Stimulated activated CD4-positive, alpha-beta T cell treated with anti-CD3 and anti-CD28 coated beads, Interleukin-15, amount 100 ng/mL, for 24 hours (primary cell): ENCODE measurements at regions not wholly inside any gene's neighbourhood (a gene's known extent, or its start where the extent isn't known, plus 50 kb on each side); places are given as distances from the start of the nearest gene placed in this dataset.

Experiments used
- DNase-seq: peaks from one replicate; pipeline ENCODE4 v3.0.0-alpha.2; 2020

GRCh38 chr11:112797092-112797491 lies 164.1 kb upstream of the NCAM1 start:
- no peak for DNase-seq

- DNase-seq: peak; percentile 44
Measured at GRCh38 chr11:112797648-112798293, 163.4 kb upstream of the NCAM1 start.

GRCh38 chr11:112801025-112801816 lies 160.0 kb upstream of the NCAM1 start:
- no peak for DNase-seq

GRCh38 chr11:112801817-112802088 lies 159.5 kb upstream of the NCAM1 start:
- DNase-seq: no peak

DNA sequence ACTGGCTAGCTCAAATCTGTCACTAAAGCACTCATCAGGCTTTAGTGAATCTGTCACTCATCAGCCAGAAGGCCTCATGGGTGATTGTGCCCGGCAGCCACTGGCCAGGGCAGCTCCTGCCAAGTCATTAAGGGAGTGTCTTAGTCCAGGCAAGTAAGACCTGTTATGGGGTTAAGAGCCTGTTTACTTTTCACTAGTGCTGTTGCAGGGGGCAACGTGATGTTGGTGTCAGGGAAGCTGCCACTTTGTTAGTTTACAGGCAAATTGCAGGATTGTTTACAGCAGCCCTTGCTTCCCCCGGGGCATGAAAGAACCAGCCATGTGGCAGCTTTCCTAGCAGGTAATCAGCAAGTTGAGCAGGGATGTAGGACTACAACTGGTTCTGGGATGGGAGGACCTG lies 155.6 kb upstream of the NCAM1 start:
- no peak for DNase-seq

DNA sequence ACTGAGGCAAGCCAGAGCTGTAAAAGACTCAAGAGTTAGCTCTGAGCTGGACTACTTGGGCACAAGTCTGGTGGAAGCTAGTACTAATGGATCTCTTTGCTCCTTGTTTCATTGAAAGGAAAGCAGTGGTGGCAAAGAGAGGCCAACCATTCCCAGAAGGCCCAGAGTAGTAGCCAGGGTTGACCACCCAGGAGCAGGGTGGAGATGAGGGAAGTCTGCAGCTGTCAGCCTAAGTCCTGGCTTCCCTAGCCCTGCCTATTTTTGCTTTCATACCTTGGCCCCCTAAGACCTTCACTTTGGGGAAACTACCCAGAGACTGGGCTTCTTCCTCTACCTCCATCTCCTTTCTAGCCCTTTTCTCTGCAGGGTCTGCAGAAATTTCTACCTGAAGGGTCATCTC lies 155.0 kb upstream of the NCAM1 start:
- no peak for DNase-seq

DNA sequence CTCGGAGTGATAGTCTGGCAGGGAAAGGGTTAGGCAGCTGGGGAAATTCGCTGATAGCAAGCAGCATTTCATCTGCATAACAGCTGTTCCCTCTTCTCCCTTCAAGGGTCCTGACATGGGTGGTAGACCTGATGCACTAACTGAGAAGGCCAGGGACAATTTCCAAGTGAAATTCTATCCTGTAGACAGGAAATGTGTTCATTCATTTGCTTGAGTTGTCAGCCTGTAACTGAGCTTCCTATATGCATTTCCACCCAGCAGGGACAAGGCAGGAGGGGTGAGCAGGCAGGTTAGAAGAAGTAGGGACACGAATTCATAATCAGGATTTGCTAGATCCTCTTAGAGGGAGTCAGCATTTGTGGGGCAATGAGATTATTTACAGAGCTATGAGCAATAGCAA lies 154.3 kb upstream of the NCAM1 start:
- DNase-seq: no peak

- no peak for DNase-seq
Measured at GRCh38 chr11:112809429-112809828, 151.8 kb upstream of the NCAM1 start.

- no peak for DNase-seq
Measured at GRCh38 chr11:112810951-112811350, 150.3 kb upstream of the NCAM1 start.

DNA sequence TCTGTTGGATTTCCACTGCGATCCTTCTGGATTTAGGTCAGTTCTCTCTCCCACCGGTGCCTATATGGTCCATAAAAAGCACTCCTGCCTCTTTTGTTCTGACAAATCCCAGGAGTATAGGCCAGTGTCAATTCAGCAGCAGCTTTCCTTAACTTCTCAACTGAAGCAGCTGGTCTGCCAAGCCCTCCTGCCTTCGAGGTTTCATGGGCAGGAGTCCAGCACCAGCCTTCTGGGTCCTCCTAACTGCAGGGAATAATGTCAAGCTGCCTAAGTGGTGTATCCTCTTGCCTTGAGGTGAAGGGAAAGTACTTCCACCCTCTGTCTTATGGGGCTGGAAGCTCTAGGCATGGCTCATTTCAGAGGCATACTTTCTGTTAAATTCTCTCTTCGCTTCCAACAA lies 149.4 kb upstream of the NCAM1 start:
- no peak for DNase-seq

DNA sequence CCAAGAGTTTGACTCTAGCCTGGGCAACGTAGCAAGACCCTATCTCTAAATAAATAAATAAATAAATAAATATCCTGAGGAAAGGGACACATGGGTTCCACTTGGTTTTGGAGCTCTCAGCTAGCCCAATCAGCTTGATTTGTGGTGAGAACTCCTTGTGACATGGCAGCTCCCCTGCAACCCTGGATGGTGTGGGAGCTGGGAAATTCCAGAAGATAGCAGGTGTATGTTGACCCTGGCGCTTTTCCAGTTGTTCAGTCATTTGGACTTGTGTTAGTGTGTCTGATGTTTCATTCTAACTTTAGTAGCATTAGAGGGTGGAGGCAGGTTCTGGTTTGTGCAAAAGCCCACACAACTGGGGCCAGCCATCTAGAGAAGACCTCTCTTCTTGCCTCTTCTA lies 148.5 kb upstream of the NCAM1 start:
- no peak for DNase-seq

DNA sequence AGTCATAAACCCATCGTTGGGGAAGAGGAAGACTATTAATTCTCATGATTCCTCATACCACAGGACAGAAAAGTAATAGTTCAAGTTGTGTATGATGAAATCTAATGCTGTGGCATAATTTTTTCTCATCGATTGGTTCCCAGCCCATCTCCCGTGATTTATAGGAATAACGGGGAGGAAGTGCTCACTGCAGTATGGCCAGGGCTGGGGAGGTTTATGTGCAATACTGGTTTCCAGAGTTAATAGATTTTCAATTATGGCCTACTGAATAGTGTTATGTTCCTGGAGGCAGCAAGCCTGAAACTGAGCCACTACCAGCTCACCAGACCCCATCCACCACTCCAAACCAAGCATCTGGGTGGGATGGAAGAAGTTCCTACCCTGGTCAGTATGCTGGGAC lies 147.1 kb upstream of the NCAM1 start:
- DNase-seq: no peak

DNA sequence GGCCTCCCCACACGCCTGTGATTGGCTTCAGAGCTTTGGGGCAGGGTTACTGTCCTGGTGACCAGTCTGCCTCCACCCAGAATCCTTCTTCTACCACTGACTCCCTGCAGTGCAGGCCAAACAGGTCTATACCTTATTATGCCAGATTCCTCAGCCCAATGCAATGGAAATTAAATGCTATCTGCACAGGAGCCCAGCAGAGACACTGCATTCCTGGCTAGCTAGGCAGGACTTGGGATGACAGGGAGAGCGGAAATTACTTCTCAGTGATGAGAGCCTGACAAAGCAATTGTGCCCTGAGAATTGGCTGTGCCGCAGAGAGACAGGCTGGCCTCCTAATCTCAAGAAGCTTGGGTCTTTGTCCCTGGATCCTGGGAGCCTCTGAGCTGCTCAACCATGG lies 143.8 kb upstream of the NCAM1 start:
- no peak for DNase-seq

DNA sequence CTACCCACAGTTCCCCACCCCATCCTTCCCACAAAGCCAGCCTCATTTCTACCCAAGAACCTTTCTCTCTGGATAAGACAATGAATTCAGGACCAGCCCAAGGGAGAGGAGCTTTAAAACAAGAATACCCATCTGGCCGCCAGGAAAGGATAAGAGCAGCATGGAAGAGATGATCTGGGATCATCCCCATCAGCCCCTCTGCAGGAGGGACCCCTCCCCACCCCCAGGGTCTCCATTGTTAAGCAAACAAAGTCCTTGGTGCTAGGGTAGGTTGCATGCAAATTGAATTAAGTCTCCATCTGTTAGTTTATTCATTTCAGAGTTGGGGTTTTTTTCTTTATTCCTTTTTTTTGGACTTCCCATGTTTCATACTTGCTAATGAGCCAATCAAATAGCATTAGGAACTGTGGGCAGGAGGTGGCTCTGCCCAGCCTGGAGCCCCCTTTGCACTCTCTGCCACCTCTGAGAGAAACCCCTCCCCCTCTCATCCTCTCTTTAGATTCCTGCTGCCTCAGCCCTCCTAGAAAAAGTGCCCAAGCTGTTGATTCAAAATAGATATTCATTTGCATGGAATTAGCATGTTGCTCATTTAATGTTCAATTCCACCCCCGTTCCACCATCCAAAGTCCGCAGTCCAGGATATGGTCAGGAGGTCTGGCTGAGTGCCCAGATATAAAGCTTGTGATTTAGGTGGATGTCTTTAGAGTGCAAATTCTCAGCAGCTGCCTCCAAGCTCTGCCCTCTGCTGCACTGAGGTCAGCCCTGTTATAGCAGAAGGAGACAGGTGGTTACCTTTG lies 138.5 kb upstream of the NCAM1 start:
- no peak for DNase-seq

DNA sequence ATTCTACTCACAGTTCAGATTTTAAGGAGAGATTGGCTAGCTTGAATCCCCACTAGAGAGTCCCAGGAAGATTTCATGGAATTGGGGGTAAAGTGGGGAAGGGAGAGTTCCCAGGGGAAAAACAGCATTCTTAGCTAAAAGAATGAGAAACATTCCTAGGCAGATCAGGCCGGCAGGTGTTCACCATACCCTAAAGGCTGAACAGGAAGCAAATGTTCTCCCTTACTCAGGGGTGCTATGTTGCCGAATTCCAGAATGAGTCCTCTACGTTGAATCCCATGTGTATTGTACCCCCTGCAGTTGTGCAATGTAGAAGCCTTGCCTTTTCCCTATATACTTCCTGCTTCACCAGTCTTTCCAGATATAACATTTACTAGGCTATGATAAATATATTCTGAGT lies 135.2 kb upstream of the NCAM1 start:
- DNase-seq: no peak

DNA sequence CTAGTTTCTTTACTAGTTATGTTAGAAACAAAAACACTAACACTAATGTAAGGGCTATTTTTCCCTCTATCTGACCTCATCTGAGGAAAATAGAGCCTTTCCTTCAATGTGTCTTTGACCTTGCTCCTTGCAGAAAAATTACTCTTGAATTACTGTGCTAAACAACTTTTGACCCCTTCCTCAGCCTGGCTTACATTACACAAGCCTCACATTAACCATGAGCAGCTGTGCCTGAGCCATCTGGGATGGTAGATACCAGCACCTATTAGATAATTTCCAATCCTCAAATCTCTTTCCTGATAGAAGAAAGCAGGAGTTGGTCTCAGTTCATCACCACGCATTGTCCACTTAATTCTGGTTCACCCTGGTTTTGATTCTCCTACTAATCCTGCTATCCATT lies 134.4 kb upstream of the NCAM1 start:
- no peak for DNase-seq

GRCh38 chr11:112828421-112828820 lies 132.8 kb upstream of the NCAM1 start:
- DNase-seq: no peak

GRCh38 chr11:112829971-112830654 lies 131.1 kb upstream of the NCAM1 start:
- no peak for DNase-seq

- no peak for DNase-seq
Measured at GRCh38 chr11:112831041-112831440, 130.2 kb upstream of the NCAM1 start.

- DNase-seq: no peak
Measured at GRCh38 chr11:112831969-112832766, 129.1 kb upstream of the NCAM1 start.

- no peak for DNase-seq
Measured at GRCh38 chr11:112834277-112834755, 126.9 kb upstream of the NCAM1 start.

DNA sequence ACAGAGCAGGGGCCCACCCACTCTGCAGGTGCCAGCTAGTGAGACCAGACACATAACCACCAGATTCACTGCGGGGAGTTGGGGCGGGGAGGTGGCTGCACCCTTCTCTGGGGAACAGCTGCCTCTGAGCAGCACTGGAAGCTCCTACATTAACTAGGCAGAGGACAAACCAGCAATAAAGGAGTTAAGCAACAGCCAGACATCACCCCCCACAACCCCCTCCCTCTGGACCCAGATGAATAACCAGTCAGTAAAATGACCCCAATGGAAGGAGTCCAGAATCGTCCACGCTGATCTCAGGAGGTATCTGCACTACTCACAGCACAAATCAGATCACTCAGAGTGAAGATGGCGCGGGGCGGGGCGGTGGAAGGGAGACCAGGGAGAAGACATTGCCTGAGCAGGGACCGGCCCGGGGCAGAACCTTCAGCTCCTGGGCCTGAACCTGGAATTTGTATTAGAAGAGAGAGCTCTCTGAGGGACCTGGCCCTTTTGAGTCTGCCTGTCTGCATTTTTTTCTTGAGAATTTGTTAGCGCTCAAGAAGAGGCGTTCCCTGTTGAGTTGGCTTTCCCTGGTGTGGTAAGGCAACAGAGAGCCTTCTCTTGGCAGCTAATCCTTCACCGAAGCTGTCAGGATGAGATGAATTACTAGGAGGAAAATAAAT lies 125.5 kb upstream of the NCAM1 start:
- no peak for DNase-seq
